Tibial nerve (tissue), 4 donors: ENCODE measurements at regions not wholly inside any gene's neighbourhood (a gene's known extent, or its start where the extent isn't known, plus 50 kb on each side); places are given as distances from the start of the nearest gene placed in this dataset.

Experiments used
- CTCF ChIP-seq, 5 experiments: fragments of 200-600 bp in 3 of 5; fragments of 450-650 bp in 2 of 5; sonication (generic) in 3 of 5; IDR thresholded peaks; one replicate each; pipeline ENCODE4 v1.5.1; 2016 to 2019; ENCODE audit warnings: antibody characterized with exemption in 5 of 5, mild to moderate bottlenecking in 3 of 5, moderate library complexity in 2 of 5
- EP300 ChIP-seq, 2 donors: sonication (generic); formaldehyde crosslinking; IDR thresholded peaks; one replicate each; pipeline ENCODE4 v1.6.1; 2017; ENCODE audit warnings: antibody characterized with exemption in 2 of 2, mild to moderate bottlenecking in 1 of 2
- POLR2A ChIP-seq, 2 donors: fragments of 450-650 bp; IDR thresholded peaks; one replicate each; pipeline ENCODE4 v1.6.1; 2017; ENCODE audit warnings: antibody characterized with exemption in 2 of 2, mild to moderate bottlenecking in 2 of 2, moderate library complexity in 2 of 2

- TF ChIP-seq POLR2A (IDR thresholded peaks at IDR 0.05) (no peak), CTCF (IDR thresholded peaks at IDR 0.05) (no peak), EP300 (IDR thresholded peaks at IDR 0.05) (no peak)
Observed at GRCh38 chr22:34297536-34298120, 377.4 kb upstream of the LARGE1 start.
